Right ventricle myocardium superior (tissue), 1 donor: ENCODE measurements at regions not wholly inside any gene's neighbourhood (a gene's known extent, or its start where the extent isn't known, plus 50 kb on each side); places are given as distances from the start of the nearest gene placed in this dataset.
A peak's percentile ranks its signal among the peaks of the same experiment; 100 is the strongest.

Experiments
- ATAC-seq: fragments of 200-7000 bp; cut with Tn5 transposase; one replicate; pipeline ENCODE4 v1.9.1; 2020; ENCODE audit warnings: mild to moderate bottlenecking; ENCODE audit not compliant: poor library complexity
- DNase-seq: peaks from one replicate; pipeline ENCODE4 v3.0.0-alpha.2; 2020
- intact Hi-C: fragments of 100-400 bp; cut with DNase I; formaldehyde crosslinking; loops from one replicate; pipeline ENCODE4 v1.11.2; 2022
- donor health status: DM: no; HTN: yes; CAD: no; lungs with severe emphysema.

GRCh38 chr1:55329808-55330432, 114.8 kb upstream of the USP24 start:
- intact Hi-C loops: no loop called here
- ATAC-seq (no peak), DNase-seq (no peak)

- ATAC-seq: peak; percentile 71
Observed at GRCh38 chr1:55329091-55329490, 113.9 kb upstream of the USP24 start.

GRCh38 chr1:55326496-55327243, 111.5 kb upstream of the USP24 start:
- intact Hi-C loops: no loop called here
- DNase-seq (no peak), ATAC-seq (no peak)

More at GRCh38 chr1:55329091-55329490, 113.9 kb upstream of the USP24 start:
- peak; percentile 59 for DNase-seq
- intact Hi-C loops: no loop called here

- ATAC-seq: no peak
- no peak for DNase-seq
Observed at GRCh38 chr1:55323760-55324159, 108.6 kb upstream of the USP24 start.

GRCh38 chr1:55322842-55323241, 107.7 kb upstream of the USP24 start:
- DNase-seq (no peak), ATAC-seq (no peak)
- intact Hi-C loops: no loop called here

More at GRCh38 chr1:55323760-55324159, 108.6 kb upstream of the USP24 start:
- intact Hi-C loops: no loop called here

- no peak for DNase-seq
- intact Hi-C loops: no loop called here
- ATAC-seq: no peak
Observed at GRCh38 chr1:55321942-55322341, 106.8 kb upstream of the USP24 start.

GRCh38 chr1:55320891-55321290, 105.7 kb upstream of the USP24 start:
- no peak for ATAC-seq
- no peak for DNase-seq
- intact Hi-C loops: no loop called here

- intact Hi-C loops: no loop called here
- no peak for DNase-seq
- no peak for ATAC-seq
Observed at GRCh38 chr1:55318116-55318817, 103.1 kb upstream of the USP24 start.

GRCh38 chr1:55317673-55318072, 102.5 kb upstream of the USP24 start:
- ATAC-seq (no peak), DNase-seq (no peak)
- intact Hi-C loops: no loop called here

GRCh38 chr1:55316947-55317662, 101.9 kb upstream of the USP24 start:
- DNase-seq (no peak), ATAC-seq (no peak)
- intact Hi-C loops: no loop called here

- intact Hi-C loops: no loop called here
- ATAC-seq (no peak), DNase-seq (no peak)
Observed at GRCh38 chr1:55316502-55316901, 101.3 kb upstream of the USP24 start.

GRCh38 chr1:55315552-55315951, 100.4 kb upstream of the USP24 start:
- intact Hi-C loops: no loop called here
- DNase-seq (no peak), ATAC-seq (no peak)

- ATAC-seq (no peak), DNase-seq (no peak)
- intact Hi-C loops: no loop called here
Observed at GRCh38 chr1:55314740-55315139, 99.6 kb upstream of the USP24 start.

GRCh38 chr1:55313903-55314302, 98.7 kb upstream of the USP24 start:
- DNase-seq (no peak), ATAC-seq (no peak)
- intact Hi-C loops: no loop called here

GRCh38 chr1:55311979-55312378, 96.8 kb upstream of the USP24 start:
- intact Hi-C loops: no loop called here
- ATAC-seq (no peak), DNase-seq (no peak)

GRCh38 chr1:55311057-55311641, 96.0 kb upstream of the USP24 start:
- DNase-seq (peak; percentile 44), ATAC-seq (no peak)
- intact Hi-C loops: no loop called here

GRCh38 chr1:55310505-55310971, 95.4 kb upstream of the USP24 start:
- intact Hi-C loops: no loop called here
- ATAC-seq (no peak), DNase-seq (no peak)

GRCh38 chr1:55309786-55310504, 94.8 kb upstream of the USP24 start:
- ATAC-seq: no peak
- no peak for DNase-seq
- intact Hi-C loops: no loop called here
